GM19395 (cell line): ENCODE measurements at regions not wholly inside any gene's neighbourhood (a gene's known extent, or its start where the extent isn't known, plus 50 kb on each side); places are given as distances from the start of the nearest gene placed in this dataset.

Source experiments
- ATAC-seq: cut with Tn5 transposase; IDR thresholded peaks from one replicate; pipeline ENCODE4 v1.9.1; 2021; ENCODE audit warnings: mild to moderate bottlenecking, moderate library complexity; ENCODE audit not compliant: unreplicated experiment

DNA sequence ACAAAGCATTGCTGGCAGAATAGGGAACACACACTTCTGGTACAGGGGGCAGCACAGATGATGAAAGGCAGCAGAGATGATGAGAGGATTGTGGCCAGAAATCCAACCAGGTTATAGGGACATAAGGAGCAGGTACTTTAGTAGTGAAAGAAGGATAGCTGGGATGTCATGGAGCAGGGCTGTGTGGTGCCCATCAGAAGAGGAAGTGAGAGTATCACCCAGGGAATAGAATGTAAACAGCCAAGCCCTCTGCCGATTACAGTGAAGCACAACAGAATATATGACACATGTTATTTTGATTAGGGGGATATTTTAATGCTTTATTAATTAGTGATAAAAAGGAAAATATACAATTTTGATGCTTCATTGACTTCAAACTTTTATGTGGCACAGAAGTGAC is 883.4 kb upstream of the CDH2 start:
- no peak for ATAC-seq

DNA sequence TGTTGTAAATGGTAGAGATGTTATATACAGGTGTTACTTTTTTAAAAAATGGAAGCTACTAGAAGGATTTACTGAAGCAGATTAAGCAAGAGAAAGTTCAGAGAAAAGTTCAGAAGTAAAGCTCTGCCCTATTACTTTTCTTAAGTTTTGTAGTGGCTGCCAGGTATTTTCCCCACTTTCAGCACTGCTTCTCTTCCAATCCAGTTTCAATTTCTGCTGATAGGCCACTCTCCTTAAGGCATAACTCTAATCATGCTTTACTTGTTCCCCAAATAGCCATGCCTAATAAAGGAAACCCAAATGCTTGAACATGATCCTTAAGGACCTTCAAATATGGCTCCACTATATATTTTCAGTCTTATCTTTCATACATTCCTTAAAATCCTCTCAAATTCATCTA is 880.8 kb upstream of the CDH2 start:
- ATAC-seq = no peak

DNA sequence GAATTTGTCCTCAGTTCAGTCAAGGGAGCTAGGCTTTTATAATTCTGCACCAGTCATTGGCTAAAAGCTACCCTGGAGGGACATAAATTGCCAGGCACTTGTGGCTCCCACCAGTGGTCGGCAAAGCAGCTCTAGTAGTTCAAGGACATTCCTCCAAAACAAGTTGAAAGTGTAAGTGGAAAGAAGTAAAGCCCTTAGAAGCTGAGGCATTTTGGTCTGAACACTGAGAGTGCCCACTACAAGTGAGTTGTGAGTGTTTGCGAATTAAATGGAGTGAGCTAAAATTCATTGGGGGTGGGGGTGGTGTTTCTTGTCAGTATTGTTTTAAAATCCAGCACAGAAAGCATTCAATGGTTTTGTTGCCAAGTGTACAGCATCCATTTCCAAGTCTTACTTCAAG is 879.9 kb upstream of the CDH2 start:
- no peak for ATAC-seq

DNA sequence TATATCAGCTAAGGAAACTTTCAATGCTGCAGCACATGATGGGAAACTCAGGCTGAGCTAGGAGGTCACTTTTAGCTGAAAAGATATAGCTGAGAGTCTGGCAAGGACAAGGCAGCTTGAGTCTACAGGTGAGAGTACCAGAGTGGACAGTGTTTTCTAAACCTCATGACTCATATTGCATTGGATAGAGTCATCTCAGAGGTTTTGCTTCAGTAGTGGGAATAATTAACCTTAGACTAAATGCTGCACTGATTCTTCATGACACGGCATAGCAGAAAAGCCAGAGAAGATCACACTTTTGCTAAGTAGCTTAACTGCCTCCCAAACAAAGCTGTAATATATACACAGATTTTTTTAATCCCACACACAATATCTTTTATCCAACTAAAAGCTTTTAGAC is 865.0 kb upstream of the CDH2 start:
- ATAC-seq = no peak

DNA sequence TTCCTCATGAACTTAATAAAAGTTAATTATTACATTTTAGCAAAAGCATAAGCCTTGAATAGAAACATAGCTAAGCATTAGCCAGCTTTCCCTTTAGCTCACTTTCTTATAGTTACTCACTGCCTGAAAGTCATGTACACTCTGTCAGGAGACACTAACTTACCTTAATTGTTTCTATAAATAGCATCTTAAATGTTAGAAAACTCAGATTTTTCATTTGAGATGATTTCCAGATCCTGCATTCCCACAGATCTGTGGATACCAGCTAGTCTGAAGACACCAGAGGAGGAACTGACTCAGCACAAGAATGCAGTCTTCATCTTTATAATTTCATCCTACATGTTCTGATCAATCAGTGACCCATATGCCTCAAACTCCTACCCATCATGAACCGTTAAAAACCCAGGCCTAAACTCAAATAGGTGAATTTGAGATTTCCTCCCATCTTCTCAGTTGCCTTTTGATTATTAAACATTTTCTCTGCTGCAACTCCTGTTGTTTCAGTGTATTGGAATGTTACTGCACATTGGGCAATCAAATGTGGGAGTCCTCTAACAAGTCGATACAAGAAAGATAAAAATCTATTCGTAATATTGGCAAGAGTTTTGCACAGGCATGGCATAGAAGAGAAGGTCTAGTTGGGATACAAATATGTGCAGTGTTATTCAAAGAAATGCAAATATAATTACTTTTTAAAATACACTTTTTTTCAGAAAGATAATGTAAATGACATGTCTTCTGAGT is 857.4 kb upstream of the CDH2 start:
- no peak for ATAC-seq

DNA sequence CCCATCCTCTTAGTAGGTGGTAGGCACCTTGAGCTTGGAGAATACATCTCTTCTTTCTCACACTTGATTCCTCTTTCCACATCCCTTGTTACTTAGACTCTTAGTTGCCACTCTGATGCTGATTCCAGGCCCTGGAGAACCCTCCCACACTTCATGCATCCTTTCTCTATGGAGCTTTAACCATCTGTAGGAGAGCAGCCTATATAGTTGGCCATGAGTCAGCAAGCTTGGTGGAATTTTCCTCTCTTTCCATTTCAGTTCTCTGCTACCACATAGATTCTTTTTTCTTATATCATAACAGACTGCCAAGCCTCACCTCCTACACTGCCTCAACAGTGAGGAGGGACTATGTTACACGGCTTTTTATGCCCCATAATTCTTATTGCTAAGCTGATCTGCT is 851.6 kb upstream of the CDH2 start:
- ATAC-seq = no peak

DNA sequence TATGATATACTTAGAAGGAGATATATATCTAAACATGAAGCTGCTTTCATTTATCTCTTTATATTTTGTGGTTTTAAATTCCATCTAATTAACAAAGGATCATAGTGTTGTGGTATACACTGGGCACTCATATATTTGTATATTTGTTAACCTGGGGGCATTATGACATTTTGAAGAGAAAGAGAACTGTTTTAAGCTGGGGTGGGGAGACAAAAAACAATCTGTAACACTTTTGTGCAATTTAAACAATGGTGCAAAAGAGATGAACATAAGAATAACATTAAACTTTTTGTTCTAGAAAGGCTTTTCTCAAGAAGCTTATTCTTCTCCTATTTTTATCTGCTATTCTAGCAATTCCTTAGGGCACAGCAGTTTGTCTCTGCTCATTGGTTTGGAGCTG is 842.0 kb upstream of the CDH2 start:
- no peak for ATAC-seq

DNA sequence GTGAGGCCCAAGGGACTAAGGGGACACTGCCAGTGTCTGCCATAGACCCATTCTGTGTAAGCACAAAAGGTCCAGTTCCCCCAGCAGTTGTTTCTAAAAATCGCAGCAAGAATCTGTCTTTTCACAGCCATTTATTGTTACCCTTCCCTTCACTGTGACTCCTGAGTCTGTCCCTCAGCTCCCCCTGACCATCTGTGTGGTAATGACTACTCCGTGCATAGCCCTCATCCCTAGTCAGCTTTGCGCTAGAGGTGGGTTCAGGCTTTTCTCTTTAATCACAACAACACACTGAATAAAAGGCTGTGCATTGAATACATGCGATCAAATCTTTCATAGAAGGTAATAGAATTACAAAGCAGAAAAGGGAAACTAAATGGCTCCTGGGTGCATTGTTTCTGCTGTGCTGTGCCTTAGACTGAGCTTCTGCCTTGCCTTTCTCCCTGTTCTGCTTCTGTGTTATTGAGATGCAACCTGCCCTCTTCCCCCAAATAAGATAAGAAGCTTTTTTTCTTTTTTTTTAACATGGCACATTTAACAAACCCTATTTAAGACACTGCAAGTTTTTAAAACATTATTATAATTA is 836.0 kb upstream of the CDH2 start:
- no peak for ATAC-seq

DNA sequence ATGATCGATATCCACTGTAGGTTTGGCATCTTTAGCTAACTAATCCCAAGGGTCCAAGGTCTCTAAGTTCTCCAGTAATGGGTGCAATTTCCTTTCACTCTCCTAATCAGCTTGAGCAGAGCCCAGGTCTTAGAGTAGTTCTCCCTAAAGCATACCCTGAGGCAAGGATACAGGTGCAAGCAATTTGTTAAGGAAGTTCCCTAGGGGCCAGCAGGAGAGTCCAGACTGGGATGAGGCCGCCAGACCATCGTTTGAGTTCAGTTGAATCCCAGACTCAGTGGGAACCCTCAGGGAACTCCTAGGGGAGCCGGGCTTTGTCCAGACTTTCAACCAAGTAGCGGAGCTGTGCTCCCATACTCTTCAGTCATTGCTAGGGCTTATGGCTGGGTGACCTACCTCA is 835.4 kb upstream of the CDH2 start:
- no peak for ATAC-seq

DNA sequence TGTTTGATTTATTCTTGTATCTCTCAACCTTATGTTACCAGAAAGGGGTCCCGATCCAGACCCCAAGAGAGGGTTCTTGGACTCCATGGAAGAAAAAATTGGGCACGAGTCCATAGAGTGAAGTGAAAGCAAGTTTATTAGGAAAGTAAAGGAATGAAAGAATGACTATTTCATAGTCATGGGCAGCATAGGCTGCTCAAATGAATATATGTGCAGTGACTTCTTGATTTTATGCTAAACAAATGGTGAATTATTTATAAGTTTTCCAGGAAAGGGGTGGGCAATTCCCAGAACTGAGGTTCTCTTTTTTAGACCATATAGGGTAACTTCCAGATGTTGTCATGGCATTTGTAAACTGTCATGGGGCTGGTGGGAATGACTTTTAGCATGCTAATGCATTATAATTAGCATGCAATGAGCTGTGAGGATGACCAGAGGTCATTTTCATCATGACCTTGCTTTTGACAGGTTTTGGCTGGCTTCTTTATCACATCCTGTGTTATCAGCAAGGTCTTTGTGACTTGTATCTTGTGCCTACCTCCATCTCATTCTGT is 832.4 kb upstream of the CDH2 start:
- ATAC-seq = no peak

DNA sequence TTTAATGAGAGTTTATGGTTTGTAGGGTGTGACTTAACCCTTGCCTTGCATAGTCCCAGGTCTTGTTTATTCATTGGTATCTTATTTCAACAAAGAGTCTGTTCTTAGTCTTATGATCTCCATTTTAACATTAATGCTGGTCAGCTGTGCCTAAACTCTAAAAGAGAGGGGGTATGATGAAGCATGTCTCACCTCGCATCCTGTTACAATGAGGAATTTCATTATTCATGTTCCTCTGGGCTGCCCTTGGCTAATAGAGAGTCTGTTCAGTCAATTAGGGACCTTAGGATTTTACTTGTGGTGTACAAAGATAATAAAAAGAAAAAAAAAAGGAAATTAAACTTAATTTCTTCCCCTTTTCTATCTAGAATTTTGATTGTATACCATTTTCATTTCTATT is 831.9 kb upstream of the CDH2 start:
- ATAC-seq = no peak

DNA sequence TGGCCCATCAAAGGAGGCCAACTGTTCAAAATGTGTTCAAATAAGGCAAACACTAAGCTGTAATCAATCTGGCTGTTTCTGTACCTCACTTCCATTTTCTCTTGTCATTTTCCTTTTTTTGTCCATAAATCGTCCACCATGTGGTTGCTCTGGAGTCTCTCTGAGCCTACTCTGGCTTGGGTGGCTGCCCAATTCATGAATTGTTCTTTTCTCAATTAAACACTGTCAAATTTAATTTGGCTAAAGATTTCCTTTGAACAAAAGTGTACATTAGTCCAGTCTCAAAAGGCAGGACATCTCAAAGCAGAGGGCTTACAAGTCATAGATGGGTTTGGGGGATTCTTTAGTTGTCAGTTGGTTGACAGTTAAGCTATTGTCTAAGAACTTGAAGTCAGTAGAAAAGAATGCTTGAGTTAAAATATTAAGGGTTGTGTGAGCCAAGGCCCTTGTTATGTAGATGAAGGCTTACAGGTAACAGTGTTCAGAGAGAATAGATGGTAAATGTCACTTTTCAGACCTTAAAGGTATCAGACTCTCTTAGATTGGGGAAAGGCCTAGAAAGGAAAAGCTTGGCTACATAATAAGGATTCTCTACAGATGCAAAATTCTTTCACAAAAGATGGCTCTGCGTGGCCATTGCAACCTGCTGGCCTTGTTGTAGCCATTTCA is 831.2 kb upstream of the CDH2 start:
- no peak for ATAC-seq

DNA sequence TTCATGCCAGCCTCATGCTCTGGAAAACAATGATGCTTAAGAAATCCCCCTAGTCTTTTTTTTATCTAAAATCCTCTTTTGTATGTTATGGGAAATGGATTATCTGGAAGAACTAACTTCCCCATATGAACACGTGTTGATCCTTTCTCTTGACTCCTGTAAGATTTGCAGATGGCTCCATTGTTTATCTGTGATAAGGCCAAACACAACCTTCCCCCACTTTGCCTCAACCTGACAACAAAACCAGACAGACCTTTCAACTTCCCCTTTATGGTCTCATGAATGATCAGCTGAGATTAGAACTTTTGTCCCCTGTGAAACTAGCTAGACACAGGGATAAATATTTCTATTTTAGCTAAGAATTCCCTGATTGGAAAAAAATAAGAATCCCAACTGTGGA is 828.0 kb upstream of the CDH2 start:
- ATAC-seq = no peak

DNA sequence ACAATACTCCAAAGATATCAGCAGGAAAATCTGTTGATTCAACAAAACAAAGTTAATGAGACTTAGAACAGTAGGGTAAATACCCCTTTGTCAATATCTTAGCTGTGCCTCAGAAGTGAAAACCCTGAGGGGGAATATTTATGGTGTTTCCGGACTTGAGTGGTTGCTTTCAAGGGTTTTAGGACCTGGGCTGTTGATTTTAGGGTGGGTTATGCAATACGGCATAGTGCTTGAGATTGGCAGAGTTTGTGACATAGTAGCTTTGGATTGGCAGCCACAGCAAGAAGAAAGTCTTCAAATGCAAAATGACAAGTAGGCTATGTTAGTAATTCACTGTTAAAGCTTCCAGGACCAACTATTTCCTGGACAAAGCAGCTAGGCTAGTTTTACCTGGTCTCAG is 826.3 kb upstream of the CDH2 start:
- ATAC-seq = no peak

DNA sequence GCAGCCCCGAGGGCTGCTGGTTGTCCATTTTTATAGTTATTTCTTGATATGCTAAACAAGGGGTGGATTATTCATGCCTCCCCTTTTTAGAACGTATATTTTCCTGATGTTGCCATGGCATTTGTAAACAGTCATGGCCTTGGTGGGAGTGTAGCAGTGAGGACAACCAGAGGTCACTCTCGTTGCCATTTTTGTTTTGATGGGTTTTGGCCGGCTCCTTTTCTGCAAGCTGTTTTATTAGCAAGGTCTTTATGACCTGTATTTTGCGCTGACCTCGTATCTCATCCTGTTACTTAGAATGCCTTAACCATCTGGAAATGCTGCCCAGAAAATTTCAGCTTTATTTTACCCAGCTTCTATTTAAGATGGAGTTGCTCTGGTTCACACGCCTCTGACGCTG is 825.8 kb upstream of the CDH2 start:
- no peak for ATAC-seq

DNA sequence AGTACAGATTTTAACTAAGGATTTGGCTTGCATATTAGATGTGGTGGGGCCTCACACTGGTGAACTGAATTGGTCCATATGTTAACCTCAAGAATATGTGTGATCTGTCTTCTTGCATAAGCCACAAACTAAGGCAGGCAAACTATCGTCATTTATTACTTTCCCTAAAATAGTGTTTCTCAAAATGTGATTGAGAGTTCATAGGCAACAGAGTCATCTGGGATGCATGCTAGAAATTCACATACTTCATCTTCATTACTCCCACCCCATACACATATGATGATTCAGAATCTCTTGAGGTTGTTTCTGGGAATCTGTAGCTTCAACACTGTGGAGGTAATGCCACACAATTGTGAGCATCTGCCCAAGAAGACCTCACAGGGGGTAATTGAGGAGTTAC is 822.8 kb upstream of the CDH2 start:
- no peak for ATAC-seq

DNA sequence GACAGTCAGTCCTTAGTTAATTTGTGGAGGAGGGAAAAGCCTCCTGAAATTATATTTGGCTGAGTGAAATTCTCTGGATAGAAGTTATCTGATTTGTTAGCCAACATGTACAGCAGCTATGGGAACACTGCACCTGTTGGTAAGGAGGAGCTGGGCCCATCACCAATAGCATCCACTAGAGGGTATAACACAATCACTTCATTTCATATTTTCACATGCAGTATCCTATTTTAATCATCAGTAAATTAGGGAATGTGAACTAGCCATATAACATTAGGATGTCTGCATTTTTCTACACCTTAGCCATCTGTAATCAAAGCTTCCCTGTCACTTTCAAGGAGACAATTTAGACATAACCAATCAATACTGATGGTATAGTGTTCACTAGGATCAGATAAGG is 818.4 kb upstream of the CDH2 start:
- ATAC-seq = no peak

DNA sequence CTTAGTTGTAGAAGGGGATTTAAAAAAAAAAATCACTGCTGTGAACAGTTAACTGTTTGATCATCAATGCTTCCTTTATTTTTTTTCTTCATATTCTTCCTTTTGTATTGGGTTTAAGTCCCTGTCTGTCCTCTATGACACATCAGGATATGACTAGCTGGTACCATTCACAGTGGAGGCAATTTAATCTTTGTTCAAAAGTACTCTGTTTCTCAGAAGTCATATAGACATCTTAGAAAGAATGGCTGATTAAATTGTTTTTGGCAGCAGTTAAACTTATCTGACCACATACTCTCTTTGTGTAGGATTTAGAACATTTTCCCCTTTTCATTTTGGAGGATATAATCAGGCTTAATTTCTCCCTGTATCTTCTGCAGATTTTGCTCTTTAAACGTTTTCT is 807.8 kb upstream of the CDH2 start:
- no peak for ATAC-seq

DNA sequence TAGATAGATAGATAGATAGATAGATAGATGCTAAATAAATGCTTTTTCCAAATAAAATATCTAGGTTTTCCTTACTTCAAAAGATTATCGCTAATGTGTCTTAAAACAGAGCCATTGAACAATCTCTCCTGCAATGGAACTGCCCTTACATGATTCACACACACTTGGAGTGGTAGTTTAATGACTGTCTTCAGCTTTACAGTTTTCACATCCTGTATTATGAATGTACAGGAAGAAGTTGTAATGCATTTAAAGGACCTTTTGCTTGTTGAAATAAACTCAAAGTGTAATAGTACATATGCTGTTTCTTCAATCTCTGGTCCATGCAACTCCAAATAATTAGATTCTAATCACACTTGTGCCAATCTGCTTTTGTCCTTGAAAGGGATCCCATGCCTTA is 797.6 kb upstream of the CDH2 start:
- ATAC-seq = no peak

DNA sequence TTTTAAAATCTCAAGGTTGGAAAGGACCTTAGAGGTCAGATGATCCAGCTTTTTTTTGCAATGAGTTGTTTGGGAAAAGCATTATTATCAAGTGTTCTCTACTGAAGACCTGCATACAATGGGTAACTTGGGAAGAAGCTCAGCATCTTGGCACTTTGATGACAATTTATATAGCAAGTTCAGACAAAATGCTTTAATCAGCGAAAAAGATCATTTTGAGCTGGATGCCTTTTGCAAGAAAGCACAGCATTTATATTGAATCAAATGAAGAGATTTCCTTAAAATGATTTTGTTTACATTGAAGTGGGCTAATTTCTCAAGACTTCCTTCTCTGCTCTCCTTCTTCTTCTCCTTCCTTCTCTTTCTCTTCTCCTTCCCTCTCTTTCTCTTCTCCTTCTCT is 796.4 kb upstream of the CDH2 start:
- no peak for ATAC-seq

DNA sequence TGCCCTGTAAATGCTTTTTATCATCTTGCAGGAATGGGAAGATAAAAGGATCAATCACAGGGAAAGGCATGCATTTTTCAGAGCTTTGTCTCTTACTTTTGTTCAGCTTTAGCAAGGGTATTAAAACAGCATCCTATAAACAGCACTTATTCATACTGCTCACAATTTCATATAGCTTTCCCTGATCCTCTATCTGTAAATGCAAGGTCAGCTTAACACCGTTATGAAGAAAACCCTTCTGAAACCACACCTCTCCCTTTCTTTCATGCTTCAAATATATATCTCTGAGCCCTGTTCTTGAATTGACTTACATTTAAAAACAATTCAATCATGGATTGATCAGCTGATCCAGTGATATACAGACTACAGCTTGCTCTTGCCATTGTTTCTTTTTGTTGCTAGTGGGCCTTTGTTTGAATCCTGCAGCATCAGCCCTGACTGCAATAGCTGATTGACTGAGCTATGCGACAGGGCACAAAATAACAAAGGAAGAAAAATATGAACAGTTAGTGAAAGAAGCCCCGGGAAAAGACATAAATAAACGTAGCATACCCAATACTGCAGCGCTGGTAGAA is 795.5 kb upstream of the CDH2 start:
- no peak for ATAC-seq

DNA sequence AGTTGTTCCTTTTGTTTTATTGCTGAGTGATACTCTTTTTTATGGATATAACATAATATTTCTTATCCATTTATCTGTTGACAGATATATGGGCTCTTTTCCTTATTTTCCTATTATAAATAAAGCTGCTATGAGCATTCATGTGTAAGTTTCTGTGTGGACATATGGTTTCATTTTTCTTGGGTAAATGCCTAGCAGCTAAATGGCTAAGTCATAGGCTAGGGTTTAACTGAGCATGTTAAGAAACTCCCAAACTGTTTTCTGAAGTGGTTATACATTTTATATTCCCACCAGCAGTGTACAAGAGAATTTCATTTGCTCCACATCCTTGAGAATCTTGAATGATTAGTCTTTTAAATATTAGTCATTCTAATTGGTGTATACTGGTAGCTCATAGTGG is 786.6 kb upstream of the CDH2 start:
- ATAC-seq = no peak
